Karpas-422 (cell line): ENCODE measurements at regions not wholly inside any gene's neighbourhood (a gene's known extent, or its start where the extent isn't known, plus 50 kb on each side); places are given as distances from the start of the nearest gene placed in this dataset.

ENCODE experiments used
- DNase-seq: peaks from one replicate; pipeline ENCODE4 v3.0.0-alpha.2; 2015
- H2AFZ ChIP-seq: fragments of 200-600 bp; sonication (generic); 2 replicates; pipeline ENCODE4 v1.6.1; 2014; ENCODE audit warnings: antibody characterized with exemption, low read length, mixed read lengths
- H3K27ac ChIP-seq: fragments of 200-600 bp; sonication (generic); 2 replicates; pipeline ENCODE4 v1.5.1; 2014; ENCODE audit warnings: mild to moderate bottlenecking, low read length, moderate library complexity
- H3K27me3 ChIP-seq: fragments of 200-600 bp; sonication (generic); 2 replicates; pipeline ENCODE4 v1.6.1; 2014; ENCODE audit warnings: low read length, mixed read lengths
- H3K36me3 ChIP-seq: fragments of 200-600 bp; sonication (generic); 2 replicates; pipeline ENCODE4 v1.6.1; 2014; ENCODE audit warnings: low read length, mixed read lengths; ENCODE audit not compliant: insufficient read depth
- H3K4me1 ChIP-seq: fragments of 200-600 bp; sonication (generic); 2 replicates; pipeline ENCODE4 v1.6.1; 2014; ENCODE audit warnings: mild to moderate bottlenecking, low read length, mixed read lengths
- H3K4me2 ChIP-seq: fragments of 200-600 bp; sonication (generic); 2 replicates; pipeline ENCODE4 v1.6.1; 2014; ENCODE audit warnings: low read length, low read depth, mild to moderate bottlenecking; ENCODE audit not compliant: poor library complexity, severe bottlenecking
- H3K4me3 ChIP-seq: fragments of 200-600 bp; sonication (generic); 2 replicates; pipeline ENCODE4 v1.5.1; 2014; ENCODE audit warnings: mild to moderate bottlenecking, antibody characterized with exemption, low read length, mixed read lengths
- H3K79me2 ChIP-seq: fragments of 200-600 bp; sonication (generic); 2 replicates; pipeline ENCODE4 v1.6.1; 2014; ENCODE audit warnings: mild to moderate bottlenecking, low read length, mixed read lengths
- H3K9ac ChIP-seq: fragments of 200-600 bp; sonication (generic); 2 replicates; pipeline ENCODE4 v1.6.0; 2014; ENCODE audit warnings: low read length
- H3K9me2 ChIP-seq: fragments of 200-600 bp; sonication (generic), shearing (Covaris generic); replicated peaks from 2 replicates; pipeline ENCODE4 v1.6.0; 2014; ENCODE audit warnings: mild to moderate bottlenecking, low read length, moderate library complexity; ENCODE audit not compliant: insufficient read depth
- H3K9me3 ChIP-seq: fragments of 300-700, 200-600 bp; sonication (generic); 2 replicates; pipeline ENCODE4 v1.6.1; 2014; ENCODE audit warnings: low read length, mixed read lengths
- H4K20me1 ChIP-seq: fragments of 200-600 bp; sonication (generic); 2 replicates; pipeline ENCODE4 v1.6.1; 2014; ENCODE audit warnings: mild to moderate bottlenecking, antibody characterized with exemption, low read length, low read depth; ENCODE audit not compliant: insufficient read depth

GRCh38 chr16:86672179-86672863, 94.0 kb downstream of the FOXL1 start:
- DNase-seq = no peak
- no peaks in the 10 kb centered on the region for H4K20me1 ChIP-seq
- no peak overlapping the region for H3K4me2 ChIP-seq
- no peaks in the 10 kb centered on the region for H3K27me3 ChIP-seq
- H3K4me1 ChIP-seq = no peaks in the 10 kb centered on the region
- no peaks in the 10 kb centered on the region for H3K9me2 ChIP-seq
- H3K9ac ChIP-seq = no peak overlapping the region
- H3K36me3 ChIP-seq = no peaks in the 10 kb centered on the region
- H3K79me2 ChIP-seq = no peaks in the 10 kb centered on the region
- H2AFZ ChIP-seq = no peak overlapping the region
- H3K9me3 ChIP-seq = no peaks in the 10 kb centered on the region
- no peak overlapping the region for H3K4me3 ChIP-seq
- H3K27ac ChIP-seq = no peak overlapping the region

DNA sequence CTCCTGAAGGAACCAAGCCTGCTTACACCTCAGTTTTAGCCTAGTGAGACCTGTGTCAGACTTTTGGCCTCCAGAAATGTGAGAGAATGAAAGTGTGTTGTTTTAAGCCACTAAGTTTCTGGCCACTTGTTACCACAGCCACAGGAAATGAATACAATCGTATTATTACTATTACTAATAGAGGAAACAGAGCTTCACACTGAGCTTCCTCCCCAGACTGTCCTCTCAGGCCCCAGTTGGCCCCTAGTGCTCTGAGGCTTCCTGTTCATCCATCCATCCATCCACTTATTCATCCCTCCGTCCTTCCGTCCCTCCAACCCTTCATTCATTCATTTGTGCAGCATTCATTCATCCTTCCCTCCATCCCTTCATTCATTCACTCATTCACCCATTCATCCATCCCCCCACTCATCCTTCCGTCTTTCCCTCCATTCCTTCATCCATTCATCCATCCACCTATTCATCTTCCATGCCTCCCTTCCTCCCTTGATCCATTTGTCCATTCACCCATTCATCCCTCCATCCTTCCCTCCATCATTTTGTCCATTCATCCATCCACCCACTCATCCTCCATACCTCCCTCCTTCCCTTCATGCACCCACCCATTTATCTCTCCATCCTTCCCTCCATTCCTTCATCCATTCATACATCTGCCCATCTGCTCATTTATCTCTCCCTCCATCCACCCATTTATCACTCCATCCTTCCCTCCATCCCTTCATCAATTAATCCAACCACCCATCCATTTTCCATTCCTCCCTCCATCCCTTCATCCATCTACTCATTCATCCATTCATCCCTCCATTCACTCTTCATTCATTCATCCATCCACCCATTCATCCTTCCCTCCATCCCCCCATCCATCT, 95.0 kb downstream of the FOXL1 start:
- no peaks in the 10 kb centered on the region for H4K20me1 ChIP-seq
- H3K4me2 ChIP-seq = no peak overlapping the region

DNA sequence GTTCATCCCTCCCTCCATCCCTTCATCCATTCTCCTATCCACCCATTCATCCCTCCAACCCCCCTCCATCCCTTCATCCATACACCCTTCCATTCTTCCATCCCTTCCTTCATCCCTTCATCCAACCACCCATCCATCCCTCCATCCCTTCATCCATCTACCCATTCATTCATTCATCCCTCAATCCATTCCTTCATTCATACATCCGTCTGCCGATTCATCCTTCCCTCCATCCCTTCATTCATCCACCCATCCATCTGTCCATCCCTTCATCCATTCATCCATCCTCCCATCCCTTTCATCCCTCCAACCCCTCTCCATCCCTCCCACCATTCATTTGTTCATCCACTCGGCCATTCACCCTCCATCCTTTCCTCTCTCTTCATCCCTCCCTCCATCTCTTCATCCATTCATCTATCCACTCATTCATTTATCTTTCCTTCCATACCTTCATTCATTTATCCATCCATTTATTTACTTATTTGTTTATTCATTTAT, 95.7 kb downstream of the FOXL1 start:
- H3K4me3 ChIP-seq = no peak overlapping the region
- no peaks in the 10 kb centered on the region for H3K79me2 ChIP-seq
- no peaks in the 10 kb centered on the region for H3K27me3 ChIP-seq
- H3K9ac ChIP-seq = no peak overlapping the region
- H3K36me3 ChIP-seq = no peaks in the 10 kb centered on the region
- no peaks in the 10 kb centered on the region for H4K20me1 ChIP-seq
- no peak overlapping the region for H3K27ac ChIP-seq
- no peaks in the 10 kb centered on the region for H3K9me2 ChIP-seq
- no peak overlapping the region for H3K4me2 ChIP-seq
- DNase-seq = no peak
- H3K9me3 ChIP-seq = no peaks in the 10 kb centered on the region
- no peaks in the 10 kb centered on the region for H3K4me1 ChIP-seq
- H2AFZ ChIP-seq = no peak overlapping the region

More for the DNA sequence above, 95.0 kb downstream of the FOXL1 start:
- Histone ChIP-seq H3K9ac (no peak overlapping the region), H2AFZ (no peak overlapping the region), H3K36me3 (no peaks in the 10 kb centered on the region), H3K79me2 (no peaks in the 10 kb centered on the region), H3K27me3 (no peaks in the 10 kb centered on the region), H3K4me3 (no peak overlapping the region), H3K4me1 (no peaks in the 10 kb centered on the region), H3K9me2 (no peaks in the 10 kb centered on the region), H3K9me3 (no peaks in the 10 kb centered on the region), H3K27ac (no peak overlapping the region)
- no peak for DNase-seq

- no peak overlapping the region for H3K4me2 ChIP-seq
- H3K36me3 ChIP-seq = no peaks in the 10 kb centered on the region
- H3K9me3 ChIP-seq = no peaks in the 10 kb centered on the region
- H3K27me3 ChIP-seq = no peaks in the 10 kb centered on the region
- H4K20me1 ChIP-seq = no peaks in the 10 kb centered on the region
- no peaks in the 10 kb centered on the region for H3K4me1 ChIP-seq
- H3K79me2 ChIP-seq = no peaks in the 10 kb centered on the region
- H3K27ac ChIP-seq = no peak overlapping the region
- H3K9ac ChIP-seq = no peak overlapping the region
- no peaks in the 10 kb centered on the region for H3K9me2 ChIP-seq
- H3K4me3 ChIP-seq = no peak overlapping the region
- H2AFZ ChIP-seq = no peak overlapping the region
- no peak for DNase-seq
Measured at GRCh38 chr16:86676254-86676670, 97.9 kb downstream of the FOXL1 start.

GRCh38 chr16:86679490-86679889, 101.1 kb downstream of the FOXL1 start:
- H2AFZ ChIP-seq = no peak overlapping the region
- no peaks in the 10 kb centered on the region for H3K4me1 ChIP-seq
- H3K79me2 ChIP-seq = no peaks in the 10 kb centered on the region
- no peak overlapping the region for H3K9ac ChIP-seq
- H3K27me3 ChIP-seq = no peaks in the 10 kb centered on the region
- H3K36me3 ChIP-seq = no peaks in the 10 kb centered on the region
- no peak overlapping the region for H3K4me2 ChIP-seq
- H4K20me1 ChIP-seq = no peaks in the 10 kb centered on the region
- H3K9me2 ChIP-seq = no peaks in the 10 kb centered on the region
- H3K4me3 ChIP-seq = no peak overlapping the region
- DNase-seq = no peak
- H3K9me3 ChIP-seq = no peaks in the 10 kb centered on the region
- H3K27ac ChIP-seq = no peak overlapping the region

GRCh38 chr16:86680162-86680561, 101.8 kb downstream of the FOXL1 start:
- Histone ChIP-seq H3K36me3 (no peaks in the 10 kb centered on the region), H4K20me1 (no peaks in the 10 kb centered on the region), H3K9me2 (no peaks in the 10 kb centered on the region), H3K27me3 (no peaks in the 10 kb centered on the region), H2AFZ (no peak overlapping the region), H3K9me3 (no peaks in the 10 kb centered on the region), H3K79me2 (no peaks in the 10 kb centered on the region), H3K4me3 (no peak overlapping the region), H3K4me1 (no peaks in the 10 kb centered on the region), H3K27ac (no peak overlapping the region), H3K4me2 (no peak overlapping the region), H3K9ac (no peak overlapping the region)
- DNase-seq = no peak

GRCh38 chr16:86680661-86681030, 102.3 kb downstream of the FOXL1 start:
- H3K9me2 ChIP-seq = no peaks in the 10 kb centered on the region
- H3K79me2 ChIP-seq = no peaks in the 10 kb centered on the region
- no peaks in the 10 kb centered on the region for H3K27me3 ChIP-seq
- no peak overlapping the region for H3K4me2 ChIP-seq
- H3K36me3 ChIP-seq = no peaks in the 10 kb centered on the region
- DNase-seq = no peak
- H2AFZ ChIP-seq = no peak overlapping the region
- H3K27ac ChIP-seq = no peak overlapping the region
- no peaks in the 10 kb centered on the region for H3K4me1 ChIP-seq
- no peak overlapping the region for H3K9ac ChIP-seq
- no peak overlapping the region for H3K4me3 ChIP-seq
- H3K9me3 ChIP-seq = no peaks in the 10 kb centered on the region
- no peaks in the 10 kb centered on the region for H4K20me1 ChIP-seq

GRCh38 chr16:86681031-86681756, 102.8 kb downstream of the FOXL1 start:
- H3K9me3 ChIP-seq = no peaks in the 10 kb centered on the region
- no peaks in the 10 kb centered on the region for H3K36me3 ChIP-seq
- no peaks in the 10 kb centered on the region for H3K4me1 ChIP-seq
- H3K9me2 ChIP-seq = no peaks in the 10 kb centered on the region
- no peak overlapping the region for H3K9ac ChIP-seq
- H4K20me1 ChIP-seq = no peaks in the 10 kb centered on the region
- no peaks in the 10 kb centered on the region for H3K79me2 ChIP-seq
- no peak overlapping the region for H3K4me3 ChIP-seq
- H3K27me3 ChIP-seq = no peaks in the 10 kb centered on the region
- no peak overlapping the region for H3K27ac ChIP-seq
- H2AFZ ChIP-seq = no peak overlapping the region
- H3K4me2 ChIP-seq = no peak overlapping the region
- no peak for DNase-seq
